GM19324 (cell line): ENCODE measurements at regions not wholly inside any gene's neighbourhood (a gene's known extent, or its start where the extent isn't known, plus 50 kb on each side); places are given as distances from the start of the nearest gene placed in this dataset.

Experiments
- ATAC-seq: cut with Tn5 transposase; IDR thresholded peaks from one replicate; pipeline ENCODE4 v1.9.1; 2021; ENCODE audit warnings: mild to moderate bottlenecking, moderate library complexity; ENCODE audit not compliant: unreplicated experiment, low FRiP score

DNA sequence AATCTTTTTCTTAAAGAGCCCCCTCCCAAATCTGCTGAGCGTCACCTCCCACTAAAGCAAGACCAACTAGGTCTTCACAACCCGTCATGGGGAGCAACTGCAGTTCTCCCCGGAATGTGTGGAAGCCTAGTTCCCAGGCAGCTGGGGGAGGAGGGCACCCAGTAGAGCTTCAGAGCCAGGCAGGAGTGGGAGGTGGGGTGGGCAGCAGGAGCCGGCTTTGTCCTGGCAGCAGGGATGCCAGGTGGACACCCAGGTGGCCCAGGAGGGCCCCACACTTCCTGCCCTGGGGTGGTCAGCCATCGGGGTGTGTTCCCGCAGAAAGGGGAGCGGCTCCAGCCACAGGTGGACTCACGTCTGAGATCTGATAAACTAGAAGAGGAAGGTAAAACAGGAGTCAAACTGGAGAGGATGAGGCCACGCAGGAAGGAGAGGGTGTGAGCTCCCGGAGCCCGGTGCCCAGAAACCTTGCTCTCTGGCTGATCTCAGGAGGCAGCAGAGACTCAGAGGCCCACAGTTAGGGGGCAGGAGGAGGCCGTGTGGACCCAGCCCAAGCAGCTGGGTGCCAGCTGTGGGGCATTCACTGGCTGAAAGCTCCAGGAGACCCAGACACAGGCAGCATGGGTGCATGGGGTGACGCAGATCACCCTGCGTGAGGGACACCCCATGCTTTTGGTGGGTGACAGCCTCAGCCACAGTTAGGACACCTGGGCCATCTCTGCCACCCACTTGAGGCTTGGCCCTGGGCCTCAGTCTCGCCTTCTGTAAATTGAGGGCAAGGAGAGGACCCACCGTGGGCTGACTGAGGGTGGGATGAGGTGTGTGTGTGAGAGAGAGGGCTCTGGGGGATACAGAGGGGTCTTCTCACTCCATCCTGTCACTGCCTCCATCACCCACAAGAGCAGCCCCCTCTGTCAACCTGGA lies 260.8 kb upstream of the TNRC6C start:
- ATAC-seq, result no peak

GRCh38 chr17:77698903-77699623 lies 259.4 kb upstream of the TNRC6C start:
- no peak for ATAC-seq

DNA sequence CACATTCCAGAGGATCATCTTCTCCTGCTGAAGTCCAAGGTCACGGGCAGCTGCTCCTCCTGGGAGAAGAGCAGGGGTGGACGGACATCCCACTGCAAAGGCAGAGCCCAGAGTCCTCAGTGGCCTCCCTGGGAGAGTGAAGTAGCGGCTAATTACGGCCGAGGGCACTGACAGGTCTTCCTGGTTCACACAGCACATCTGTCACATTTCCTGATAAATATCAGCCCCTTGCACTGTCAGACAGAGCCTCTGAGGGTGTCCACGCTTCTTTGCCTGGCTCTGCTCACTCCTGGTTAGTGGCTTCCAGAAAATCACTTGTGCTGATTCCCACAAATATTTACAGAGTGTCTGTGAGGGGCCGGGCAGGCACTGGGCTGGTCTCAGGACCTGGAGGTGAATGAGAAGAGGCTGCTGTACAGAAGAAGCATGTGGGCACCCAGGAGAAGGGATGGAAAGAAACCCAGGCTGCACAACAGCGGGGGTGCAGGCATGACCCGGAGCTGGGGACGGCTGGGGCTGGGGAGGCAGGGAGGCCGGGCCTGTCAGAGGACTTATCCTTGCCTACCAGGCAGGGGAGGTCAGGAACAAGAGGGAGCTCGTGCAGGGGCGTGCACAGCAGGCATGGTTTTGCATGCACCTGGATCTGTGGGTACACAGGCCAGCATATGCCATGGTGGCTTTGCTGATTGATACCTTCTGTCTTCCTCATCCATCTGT lies 258.2 kb upstream of the TNRC6C start:
- ATAC-seq, result no peak

DNA sequence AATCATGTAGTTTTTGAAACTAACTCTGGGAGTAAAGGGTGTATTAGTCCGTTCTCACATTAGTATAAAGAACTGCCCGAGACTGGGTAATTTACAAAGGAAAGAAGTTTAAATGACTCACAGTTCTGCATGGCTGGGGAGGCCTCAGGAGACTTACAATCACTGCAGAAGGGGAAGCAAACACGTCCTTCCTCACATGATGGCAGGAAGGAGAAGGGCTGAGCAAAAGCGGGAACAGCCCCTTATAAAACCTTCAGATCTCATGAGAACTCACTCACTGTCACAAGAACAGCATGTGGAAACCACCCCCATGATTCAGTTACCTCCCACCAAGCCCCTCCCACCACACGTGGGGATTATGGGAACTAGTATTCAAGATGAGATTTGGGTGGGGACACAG lies 256.5 kb upstream of the TNRC6C start:
- no peak for ATAC-seq

DNA sequence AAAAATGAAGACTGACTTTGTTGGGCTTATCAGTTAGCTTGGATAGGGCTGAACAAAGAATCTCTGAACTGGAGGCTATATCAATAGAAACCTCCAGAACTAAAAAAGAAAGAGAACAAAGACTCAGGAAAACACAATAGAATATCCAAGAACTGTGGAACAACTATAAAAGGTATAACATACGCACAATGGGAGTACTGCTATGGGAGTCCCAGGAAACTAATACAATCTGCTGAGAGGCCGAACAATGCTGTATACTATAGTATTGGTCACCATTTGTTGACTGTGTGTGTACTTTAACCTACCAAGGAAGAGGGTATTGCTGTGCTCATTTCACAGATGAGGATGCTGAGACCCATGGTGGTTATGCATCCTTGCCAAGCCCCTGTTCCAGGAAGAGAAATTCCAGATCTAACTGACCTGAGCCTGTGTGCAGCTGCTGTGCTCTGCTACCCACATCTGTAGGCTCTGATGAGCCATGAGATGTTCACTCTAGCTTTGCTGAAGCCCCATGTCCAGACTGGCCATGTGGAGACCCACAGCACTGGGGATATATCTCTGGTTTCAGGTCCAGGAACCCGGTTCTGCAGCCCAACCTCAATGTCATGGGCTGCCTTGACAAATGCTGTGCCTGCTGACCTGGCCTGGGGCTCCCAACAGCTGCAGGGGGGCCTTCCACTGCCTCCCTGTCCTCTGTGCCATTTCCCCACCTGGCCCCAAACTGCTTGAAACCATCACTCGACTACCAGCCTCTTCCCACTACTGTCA lies 254.3 kb upstream of the TNRC6C start:
- no peak for ATAC-seq

DNA sequence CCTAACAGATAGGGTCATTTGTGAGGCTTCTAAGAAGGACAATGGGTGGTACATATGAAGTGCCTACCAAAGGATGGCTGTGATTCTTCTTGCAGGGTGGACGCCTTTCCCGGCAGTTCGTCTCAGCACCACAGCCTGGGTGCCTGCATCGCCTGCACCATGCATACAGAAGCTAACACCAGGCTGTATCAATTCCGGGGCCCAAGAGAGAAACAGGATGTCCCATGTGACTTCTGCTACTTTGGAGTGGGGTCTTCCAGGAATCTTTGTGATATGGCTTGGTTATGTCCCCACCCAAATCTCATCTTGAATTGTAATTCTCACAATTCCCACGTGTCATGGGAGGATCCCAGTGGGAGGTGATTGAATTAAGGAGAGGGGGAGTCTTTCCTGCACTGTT lies 251.6 kb upstream of the TNRC6C start:
- no peak for ATAC-seq

- no peak for ATAC-seq
Observed at GRCh38 chr17:77707546-77707945, 251.0 kb upstream of the TNRC6C start.

DNA sequence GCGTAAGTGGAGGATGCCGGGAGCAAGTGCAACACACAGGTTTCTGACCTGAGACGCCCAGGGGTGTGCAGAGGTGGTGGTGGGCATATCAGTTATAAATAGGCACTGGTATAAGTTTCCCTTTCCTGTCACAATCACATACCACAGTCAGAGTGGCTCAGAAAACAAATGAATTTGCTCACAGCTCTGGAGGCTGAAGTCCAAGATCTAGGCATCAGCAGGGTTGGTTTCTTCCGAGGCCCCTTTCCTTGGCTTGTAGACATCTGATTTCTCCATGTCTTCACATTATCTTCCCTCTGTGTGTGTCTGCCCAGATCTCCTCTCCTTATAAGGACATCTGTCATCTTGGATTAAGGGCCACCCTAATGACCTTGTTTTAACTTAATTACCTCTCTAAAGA lies 250.5 kb upstream of the TNRC6C start:
- ATAC-seq, result no peak

- ATAC-seq, result no peak
Observed at GRCh38 chr17:77708936-77709335, 249.6 kb upstream of the TNRC6C start.

- no peak for ATAC-seq
Observed at GRCh38 chr17:77709594-77709993, 248.9 kb upstream of the TNRC6C start.

DNA sequence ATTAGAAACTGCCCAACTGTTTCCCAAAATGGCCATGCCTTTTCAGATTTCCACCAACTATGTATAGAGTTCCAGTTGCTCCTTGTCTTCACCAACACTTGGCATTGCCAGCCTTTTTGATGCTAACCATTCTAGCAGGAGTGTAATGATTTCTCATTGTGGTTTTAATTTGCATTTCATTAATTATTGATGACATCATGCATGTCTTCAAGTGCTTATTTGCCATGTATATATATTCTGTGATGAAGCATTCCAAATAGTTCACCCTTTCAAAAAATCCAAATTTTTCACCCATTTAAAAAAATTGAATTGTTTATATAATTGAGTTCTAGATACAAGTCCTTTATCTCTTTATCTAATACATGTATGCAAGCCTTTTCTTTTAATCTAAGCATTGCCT lies 245.9 kb upstream of the TNRC6C start:
- no peak for ATAC-seq

- ATAC-seq, result no peak
Observed at GRCh38 chr17:77716289-77716926, 242.1 kb upstream of the TNRC6C start.

DNA sequence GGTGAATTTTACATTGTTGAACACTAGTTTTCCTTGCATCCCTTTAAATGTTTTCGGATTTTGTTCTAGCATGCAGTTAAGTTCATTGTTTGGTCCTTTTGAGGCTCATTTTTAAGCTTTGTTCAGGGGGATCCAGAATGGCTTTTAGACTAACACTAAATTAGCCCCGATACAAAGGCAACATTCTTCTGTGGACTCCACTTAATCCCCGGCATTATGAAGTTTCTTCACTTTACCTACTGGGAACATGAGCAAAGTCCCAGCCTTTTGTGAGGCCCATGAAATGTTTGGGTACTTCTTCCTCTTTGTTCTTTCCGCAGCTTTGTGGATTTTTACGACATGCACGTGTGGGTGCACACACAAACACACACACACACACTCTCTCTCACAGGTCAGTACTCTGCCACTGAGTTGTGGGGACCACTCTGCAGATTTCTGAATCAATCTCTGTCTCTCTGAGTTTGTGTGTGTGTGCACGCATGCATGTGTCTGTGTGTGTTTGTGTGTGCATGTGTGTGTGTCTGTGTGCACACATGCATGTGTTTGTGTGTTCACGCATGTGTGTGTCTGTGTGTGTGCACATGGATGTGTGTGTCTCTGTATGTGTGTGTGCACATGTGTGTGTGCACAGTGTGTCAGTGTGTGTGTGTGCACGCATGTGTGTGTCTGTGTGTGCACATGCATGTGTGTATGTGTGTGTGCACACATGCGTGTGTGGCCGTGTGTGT lies 240.4 kb upstream of the TNRC6C start:
- no peak for ATAC-seq

GRCh38 chr17:77718669-77718961 lies 239.9 kb upstream of the TNRC6C start:
- ATAC-seq, result no peak

DNA sequence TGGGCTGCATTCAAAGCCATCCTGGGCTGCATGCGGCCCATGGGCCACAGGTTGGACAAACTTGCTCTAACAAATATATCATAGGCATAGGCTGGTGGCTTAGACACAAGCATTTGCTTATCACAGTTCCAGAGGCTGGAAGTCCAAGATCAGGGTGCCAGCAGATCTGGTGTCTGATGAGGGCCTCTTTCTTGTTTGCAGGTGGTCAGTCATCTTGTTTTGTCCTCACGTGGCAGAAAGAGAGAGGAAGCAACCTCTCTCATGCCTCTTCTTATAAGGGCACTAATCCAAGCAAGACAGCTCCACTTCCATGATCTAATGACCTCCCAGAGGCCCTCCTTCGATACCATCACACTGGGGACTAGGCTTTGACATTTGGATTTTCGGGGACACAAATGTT lies 238.7 kb upstream of the TNRC6C start:
- no peak for ATAC-seq

- no peak for ATAC-seq
Observed at GRCh38 chr17:77720946-77721845, 237.3 kb upstream of the TNRC6C start.

GRCh38 chr17:77721846-77722160 lies 236.7 kb upstream of the TNRC6C start:
- ATAC-seq, result no peak

- ATAC-seq, result no peak
Observed at GRCh38 chr17:77722366-77722765, 236.1 kb upstream of the TNRC6C start.
